ENCODE measurements at regions not wholly inside any gene's neighbourhood (a gene's known extent, or its start where the extent isn't known, plus 50 kb on each side); places are given as distances from the start of the nearest gene placed in this dataset.

DNA sequence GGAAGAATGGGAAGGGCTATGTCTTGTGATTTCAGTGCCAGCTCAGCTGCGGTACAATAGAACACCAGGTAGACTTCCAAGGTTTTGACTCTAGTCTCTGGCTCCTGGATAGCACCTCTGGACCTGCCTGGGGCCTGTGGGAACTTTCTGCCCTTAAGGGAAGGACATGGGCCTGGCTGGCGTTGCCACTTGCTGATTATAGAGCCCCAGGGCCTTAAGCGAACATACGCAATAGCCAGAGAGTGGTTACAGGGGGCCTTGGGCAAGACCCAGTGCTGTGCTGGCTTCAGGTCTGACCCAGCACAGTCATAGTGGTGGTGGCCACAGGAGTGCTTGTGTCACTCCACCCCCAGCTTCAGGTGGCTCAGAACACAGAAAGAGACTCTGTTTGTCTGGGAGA is 131.1 kb upstream of the COL21A1 start:
- no peaks in the 10 kb centered on the region for H3K9me3 ChIP-seq (ENCODE audit: control insufficient read depth, insufficient read depth, low read length)
- no peak overlapping the region for H3K27ac ChIP-seq (ENCODE audit: low read depth, low read length)

GRCh38 chr6:56377295-56377694 is 129.9 kb upstream of the COL21A1 start:
- Histone ChIP-seq H3K79me2 (ENCODE audit: control insufficient read depth, low read length) (no peaks in the 10 kb centered on the region), H3K4me3 (ENCODE audit: low read length) (no peak overlapping the region), H3K4me1 (ENCODE audit: control insufficient read depth, low read length) (no peaks in the 10 kb centered on the region), H3K9me2 (replicated peaks; ENCODE audit: control insufficient read depth, low read length) (no peaks in the 10 kb centered on the region), H3F3A (ENCODE audit: control insufficient read depth, insufficient read depth) (no peaks in the 10 kb centered on the region), H3K27ac (ENCODE audit: low read depth, low read length) (no peak overlapping the region), H3K36me3 (ENCODE audit: control insufficient read depth, low read length) (no peaks in the 10 kb centered on the region), H3K27me3 (ENCODE audit: control insufficient read depth, low read length) (no peaks in the 10 kb centered on the region), H3K9me3 (ENCODE audit: control insufficient read depth, insufficient read depth, low read length) (no peaks in the 10 kb centered on the region), H4K20me1 (ENCODE audit: control insufficient read depth, insufficient read depth, low read depth, low read length) (no peaks in the 10 kb centered on the region), H3K4me2 (ENCODE audit: low read length) (no peak overlapping the region)
- no peak for TF ChIP-seq EZH2phosphoT487 (IDR thresholded peaks at IDR 0.05; ENCODE audit: borderline replicate concordance, low read length)
- TF ChIP-seq, protein P1, sequence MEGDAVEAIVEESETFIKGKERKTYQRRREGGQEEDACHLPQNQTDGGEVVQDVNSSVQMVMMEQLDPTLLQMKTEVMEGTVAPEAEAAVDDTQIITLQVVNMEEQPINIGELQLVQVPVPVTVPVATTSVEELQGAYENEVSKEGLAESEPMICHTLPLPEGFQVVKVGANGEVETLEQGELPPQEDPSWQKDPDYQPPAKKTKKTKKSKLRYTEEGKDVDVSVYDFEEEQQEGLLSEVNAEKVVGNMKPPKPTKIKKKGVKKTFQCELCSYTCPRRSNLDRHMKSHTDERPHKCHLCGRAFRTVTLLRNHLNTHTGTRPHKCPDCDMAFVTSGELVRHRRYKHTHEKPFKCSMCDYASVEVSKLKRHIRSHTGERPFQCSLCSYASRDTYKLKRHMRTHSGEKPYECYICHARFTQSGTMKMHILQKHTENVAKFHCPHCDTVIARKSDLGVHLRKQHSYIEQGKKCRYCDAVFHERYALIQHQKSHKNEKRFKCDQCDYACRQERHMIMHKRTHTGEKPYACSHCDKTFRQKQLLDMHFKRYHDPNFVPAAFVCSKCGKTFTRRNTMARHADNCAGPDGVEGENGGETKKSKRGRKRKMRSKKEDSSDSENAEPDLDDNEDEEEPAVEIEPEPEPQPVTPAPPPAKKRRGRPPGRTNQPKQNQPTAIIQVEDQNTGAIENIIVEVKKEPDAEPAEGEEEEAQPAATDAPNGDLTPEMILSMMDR (IDR thresholded peaks at IDR 0.05; ENCODE audit: low read depth, low read length, poor library complexity, severe bottlenecking): no peak

More for the DNA sequence above, 131.1 kb upstream of the COL21A1 start:
- no peak overlapping the region for H3K4me2 ChIP-seq (ENCODE audit: low read length)
- H3F3A ChIP-seq (ENCODE audit: control insufficient read depth, insufficient read depth): no peaks in the 10 kb centered on the region
- no peaks in the 10 kb centered on the region for H3K4me1 ChIP-seq (ENCODE audit: control insufficient read depth, low read length)
- no peaks in the 10 kb centered on the region for H3K36me3 ChIP-seq (ENCODE audit: control insufficient read depth, low read length)
- H4K20me1 ChIP-seq (ENCODE audit: control insufficient read depth, insufficient read depth, low read depth, low read length): no peaks in the 10 kb centered on the region
- H3K79me2 ChIP-seq (ENCODE audit: control insufficient read depth, low read length): no peaks in the 10 kb centered on the region
- H3K4me3 ChIP-seq (ENCODE audit: low read length): no peak overlapping the region
- H3K27me3 ChIP-seq (ENCODE audit: control insufficient read depth, low read length): no peaks in the 10 kb centered on the region
- no peaks in the 10 kb centered on the region for H3K9me2 ChIP-seq (replicated peaks; ENCODE audit: control insufficient read depth, low read length)
- TF ChIP-seq, protein P1 (IDR thresholded peaks at IDR 0.05; ENCODE audit: low read depth, low read length, poor library complexity, severe bottlenecking): no peak
- no peak for TF ChIP-seq EZH2phosphoT487 (IDR thresholded peaks at IDR 0.05; ENCODE audit: borderline replicate concordance, low read length)

DNA sequence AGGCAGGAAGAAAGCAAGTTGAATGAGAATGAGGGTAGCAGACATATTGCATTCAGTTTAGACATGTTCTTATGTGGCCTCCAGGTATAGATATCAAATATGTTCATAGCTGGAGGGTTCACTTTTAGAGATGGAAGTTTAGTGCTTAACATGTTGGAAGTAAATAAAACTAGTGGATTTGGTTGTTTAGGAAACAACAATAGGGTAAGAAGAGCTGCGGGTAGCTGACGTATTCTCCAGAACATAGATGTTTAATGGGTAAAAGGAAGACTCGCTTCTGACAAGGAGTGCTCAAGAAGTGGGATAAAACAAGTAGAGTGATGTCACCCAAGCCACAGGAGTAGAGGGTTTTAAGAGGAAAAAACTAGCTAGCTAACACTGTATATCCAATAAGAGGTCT is 128.4 kb upstream of the COL21A1 start:
- TF ChIP-seq EZH2phosphoT487 (IDR thresholded peaks at IDR 0.05; ENCODE audit: borderline replicate concordance, low read length): no peak
- TF ChIP-seq, protein P1 (IDR thresholded peaks at IDR 0.05; ENCODE audit: low read depth, low read length, poor library complexity, severe bottlenecking): no peak
- Histone ChIP-seq H3K79me2 (ENCODE audit: control insufficient read depth, low read length) (no peaks in the 10 kb centered on the region), H3K36me3 (ENCODE audit: control insufficient read depth, low read length) (no peaks in the 10 kb centered on the region), H3K27me3 (ENCODE audit: control insufficient read depth, low read length) (no peaks in the 10 kb centered on the region), H3K4me3 (ENCODE audit: low read length) (no peak overlapping the region), H4K20me1 (ENCODE audit: control insufficient read depth, insufficient read depth, low read depth, low read length) (no peaks in the 10 kb centered on the region), H3K9me2 (replicated peaks; ENCODE audit: control insufficient read depth, low read length) (no peaks in the 10 kb centered on the region), H3F3A (ENCODE audit: control insufficient read depth, insufficient read depth) (no peaks in the 10 kb centered on the region), H3K4me2 (ENCODE audit: low read length) (no peak overlapping the region), H3K27ac (ENCODE audit: low read depth, low read length) (no peak overlapping the region), H3K4me1 (ENCODE audit: control insufficient read depth, low read length) (peaks cover 4% of the 10 kb centered on the region), H3K9me3 (ENCODE audit: control insufficient read depth, insufficient read depth, low read length) (no peaks in the 10 kb centered on the region)
